ENCODE measurements at regions not wholly inside any gene's neighbourhood (a gene's known extent, or its start where the extent isn't known, plus 50 kb on each side); places are given as distances from the start of the nearest gene placed in this dataset.

DNA sequence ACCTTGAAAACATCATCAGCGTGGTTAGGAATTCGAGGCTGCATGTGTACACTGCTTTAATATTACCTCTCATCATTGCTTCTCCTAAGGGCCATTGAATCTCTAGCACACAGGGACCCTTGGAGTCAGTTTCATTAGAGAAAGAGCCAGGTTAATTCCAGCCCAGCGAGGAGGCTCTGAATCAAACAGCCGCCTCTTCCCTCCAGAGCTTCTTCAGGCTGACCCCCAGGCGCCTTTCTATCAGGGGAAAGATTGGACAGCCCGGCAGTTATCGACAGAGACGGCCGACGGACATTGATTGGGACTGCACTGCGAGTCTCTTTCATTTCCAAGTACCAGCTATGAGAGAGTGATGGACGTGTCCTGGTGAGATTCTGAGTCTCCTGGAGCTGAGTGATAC, 159.2 kb downstream of the ANKRD60 start:
- no peak for TF ChIP-seq CTCF (conservative IDR thresholded peaks at IDR 0.05; ENCODE audit: low read depth, low read length)
- TF ChIP-seq EZH2 (IDR thresholded peaks at IDR 0.05; ENCODE audit: borderline replicate concordance, low read depth, low read length, poor library complexity, severe bottlenecking) = no peak
